K562 (cell line): ENCODE measurements at regions not wholly inside any gene's neighbourhood (a gene's known extent, or its start where the extent isn't known, plus 50 kb on each side); places are given as distances from the start of the nearest gene placed in this dataset.

Experiments
- DMBX1 ChIP-seq: fragments of 250-450 bp; sonication (Bioruptor Pico); IDR thresholded peaks from 2 replicates; pipeline ENCODE4 v1.8.0; 2022; ENCODE audit warnings: inconsistent platforms, mild to moderate bottlenecking, moderate library complexity, borderline replicate concordance
- FOXK2 ChIP-seq, 2 experiments: fragments of 450-650 bp; IDR thresholded peaks in 1 of 2; conservative IDR thresholded peaks in 1 of 2; 2 replicates each; pipeline ENCODE4 v1.6.1; 2016; ENCODE audit warnings: low read depth in 2 of 2, mild to moderate bottlenecking in 1 of 2
- KLF16 ChIP-seq: IDR thresholded peaks from 2 replicates; pipeline ENCODE4 v1.6.1; 2016; ENCODE audit warnings: antibody characterized with exemption
- MXI1 ChIP-seq: IDR thresholded peaks from 2 replicates; pipeline ENCODE4 v1.6.1; 2011; ENCODE audit warnings: low read depth, mild to moderate bottlenecking, improper control_type of control experiment, low read length
- TARDBP ChIP-seq: fragments of 450-650 bp; IDR thresholded peaks from 2 replicates; pipeline ENCODE4 v1.6.1; 2016
- TEAD2 ChIP-seq: fragments of 450-650 bp; IDR thresholded peaks from 2 replicates; pipeline ENCODE4 v1.6.1; 2016; ENCODE audit warnings: missing genetic modification characterization, control low read depth, missing compliant biosample characterization
- YBX1 ChIP-seq: fragments of 450-650 bp; IDR thresholded peaks from 2 replicates; pipeline ENCODE4 v1.7.1; 2016; ENCODE audit warnings: mild to moderate bottlenecking
- ZNF23 ChIP-seq: fragments of 250-450 bp; sonication (Bioruptor Pico); IDR thresholded peaks from 2 replicates; pipeline ENCODE4 v1.4.0; 2020; ENCODE audit warnings: mild to moderate bottlenecking
- TF ChIP-seq, protein P1 (sequence below), 2 experiments: fragments of 450-650 bp in 1 of 2; sonication (generic) in 1 of 2; formaldehyde crosslinking in 1 of 2; IDR thresholded peaks; 2 replicates each; pipeline versions ENCODE4 v1.7.1 to v1.9.0; 2016 to 2022; ENCODE audit warnings: inconsistent platforms in 1 of 2, mild to moderate bottlenecking in 1 of 2, missing genetic modification reagents in 1 of 2
- TF ChIP-seq, protein P2 (sequence below): sonication (generic); IDR thresholded peaks from 2 replicates; pipeline ENCODE4 v1.6.1; 2016
- TF ChIP-seq, protein P3 (sequence below): sonication (generic); formaldehyde crosslinking; IDR thresholded peaks from 2 replicates; pipeline ENCODE4 v1.5.0; 2020; ENCODE audit warnings: missing genetic modification reagents

DNA sequence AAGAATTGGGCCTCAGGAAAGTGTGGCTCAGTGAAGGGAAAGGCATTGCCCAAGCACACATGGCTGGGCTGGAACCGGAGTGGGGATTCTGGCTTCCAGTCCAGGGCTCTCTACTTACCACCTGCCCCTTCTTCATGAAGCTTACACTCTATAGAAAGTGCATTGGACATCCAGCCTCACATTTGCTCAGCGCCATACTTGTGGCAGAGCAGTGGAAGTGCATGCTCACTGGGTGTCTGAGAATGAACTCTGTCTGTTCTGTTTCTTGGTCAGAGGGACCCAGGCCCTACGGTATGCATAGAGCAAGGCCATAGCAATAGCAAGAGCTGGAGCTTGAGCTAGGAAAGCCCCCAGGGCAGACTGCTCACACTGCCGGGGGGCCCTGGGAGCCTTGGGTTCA, 1253.5 kb downstream of the TYW1 start (continued):
- TF ChIP-seq, protein P1, sequence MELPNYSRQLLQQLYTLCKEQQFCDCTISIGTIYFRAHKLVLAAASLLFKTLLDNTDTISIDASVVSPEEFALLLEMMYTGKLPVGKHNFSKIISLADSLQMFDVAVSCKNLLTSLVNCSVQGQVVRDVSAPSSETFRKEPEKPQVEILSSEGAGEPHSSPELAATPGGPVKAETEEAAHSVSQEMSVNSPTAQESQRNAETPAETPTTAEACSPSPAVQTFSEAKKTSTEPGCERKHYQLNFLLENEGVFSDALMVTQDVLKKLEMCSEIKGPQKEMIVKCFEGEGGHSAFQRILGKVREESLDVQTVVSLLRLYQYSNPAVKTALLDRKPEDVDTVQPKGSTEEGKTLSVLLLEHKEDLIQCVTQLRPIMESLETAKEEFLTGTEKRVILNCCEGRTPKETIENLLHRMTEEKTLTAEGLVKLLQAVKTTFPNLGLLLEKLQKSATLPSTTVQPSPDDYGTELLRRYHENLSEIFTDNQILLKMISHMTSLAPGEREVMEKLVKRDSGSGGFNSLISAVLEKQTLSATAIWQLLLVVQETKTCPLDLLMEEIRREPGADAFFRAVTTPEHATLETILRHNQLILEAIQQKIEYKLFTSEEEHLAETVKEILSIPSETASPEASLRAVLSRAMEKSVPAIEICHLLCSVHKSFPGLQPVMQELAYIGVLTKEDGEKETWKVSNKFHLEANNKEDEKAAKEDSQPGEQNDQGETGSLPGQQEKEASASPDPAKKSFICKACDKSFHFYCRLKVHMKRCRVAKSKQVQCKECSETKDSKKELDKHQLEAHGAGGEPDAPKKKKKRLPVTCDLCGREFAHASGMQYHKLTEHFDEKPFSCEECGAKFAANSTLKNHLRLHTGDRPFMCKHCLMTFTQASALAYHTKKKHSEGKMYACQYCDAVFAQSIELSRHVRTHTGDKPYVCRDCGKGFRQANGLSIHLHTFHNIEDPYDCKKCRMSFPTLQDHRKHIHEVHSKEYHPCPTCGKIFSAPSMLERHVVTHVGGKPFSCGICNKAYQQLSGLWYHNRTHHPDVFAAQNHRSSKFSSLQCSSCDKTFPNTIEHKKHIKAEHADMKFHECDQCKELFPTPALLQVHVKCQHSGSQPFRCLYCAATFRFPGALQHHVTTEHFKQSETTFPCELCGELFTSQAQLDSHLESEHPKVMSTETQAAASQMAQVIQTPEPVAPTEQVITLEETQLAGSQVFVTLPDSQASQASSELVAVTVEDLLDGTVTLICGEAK (IDR thresholded peaks at IDR 0.05) = no peak
- TF ChIP-seq, protein P1 (CRISPR knock-in tag; IDR thresholded peaks at IDR 0.05) = no peak
- TF ChIP-seq FOXK2 (conservative IDR thresholded peaks at IDR 0.05 in 1 of 2, IDR thresholded peaks at IDR 0.05 in 1 of 2; ENCODE audit: low read depth in 2 of 2) = no peak
- no peak for TF ChIP-seq KLF16
- TF ChIP-seq, protein P2, sequence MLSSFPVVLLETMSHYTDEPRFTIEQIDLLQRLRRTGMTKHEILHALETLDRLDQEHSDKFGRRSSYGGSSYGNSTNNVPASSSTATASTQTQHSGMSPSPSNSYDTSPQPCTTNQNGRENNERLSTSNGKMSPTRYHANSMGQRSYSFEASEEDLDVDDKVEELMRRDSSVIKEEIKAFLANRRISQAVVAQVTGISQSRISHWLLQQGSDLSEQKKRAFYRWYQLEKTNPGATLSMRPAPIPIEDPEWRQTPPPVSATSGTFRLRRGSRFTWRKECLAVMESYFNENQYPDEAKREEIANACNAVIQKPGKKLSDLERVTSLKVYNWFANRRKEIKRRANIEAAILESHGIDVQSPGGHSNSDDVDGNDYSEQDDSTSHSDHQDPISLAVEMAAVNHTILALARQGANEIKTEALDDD = no peak
- TF ChIP-seq, protein P3, sequence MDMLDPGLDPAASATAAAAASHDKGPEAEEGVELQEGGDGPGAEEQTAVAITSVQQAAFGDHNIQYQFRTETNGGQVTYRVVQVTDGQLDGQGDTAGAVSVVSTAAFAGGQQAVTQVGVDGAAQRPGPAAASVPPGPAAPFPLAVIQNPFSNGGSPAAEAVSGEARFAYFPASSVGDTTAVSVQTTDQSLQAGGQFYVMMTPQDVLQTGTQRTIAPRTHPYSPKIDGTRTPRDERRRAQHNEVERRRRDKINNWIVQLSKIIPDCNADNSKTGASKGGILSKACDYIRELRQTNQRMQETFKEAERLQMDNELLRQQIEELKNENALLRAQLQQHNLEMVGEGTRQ = no peak
- TF ChIP-seq YBX1 = no peak
- TF ChIP-seq ZNF23 (CRISPR knock-in tag) = no peak
- TF ChIP-seq MXI1 = no peak
- TF ChIP-seq TARDBP = no peak
- TF ChIP-seq TEAD2 (tag) = no peak
- no peak for TF ChIP-seq DMBX1 (CRISPR knock-in tag)
